ENCODE measurements at regions not wholly inside any gene's neighbourhood (a gene's known extent, or its start where the extent isn't known, plus 50 kb on each side); places are given as distances from the start of the nearest gene placed in this dataset.

- H3K4me1 ChIP-seq (ENCODE audit: control insufficient read depth, insufficient read depth, low read length) = no peaks in the 10 kb centered on the region
- no peaks in the 10 kb centered on the region for H3K27me3 ChIP-seq (ENCODE audit: control insufficient read depth, insufficient read depth, low read length)
- H3K4me3 ChIP-seq (ENCODE audit: low read length) = no peak overlapping the region
- H3K27ac ChIP-seq (ENCODE audit: low read depth, low read length) = no peak overlapping the region
- no peaks in the 10 kb centered on the region for H3K36me3 ChIP-seq (ENCODE audit: control insufficient read depth, insufficient read depth, low read length)
- H3K9ac ChIP-seq (ENCODE audit: low read length) = no peak overlapping the region
Observed at GRCh38 chr14:76264384-76264783, 111.6 kb upstream of the ESRRB start.

- Histone ChIP-seq H3K4me3 (ENCODE audit: low read length) (peak overlapping the region; percentile 14), H3K4me1 (ENCODE audit: control insufficient read depth, insufficient read depth, low read length) (no peaks in the 10 kb centered on the region), H3K9ac (ENCODE audit: low read length) (no peak overlapping the region), H3K36me3 (ENCODE audit: control insufficient read depth, insufficient read depth, low read length) (no peaks in the 10 kb centered on the region), H3K27me3 (ENCODE audit: control insufficient read depth, insufficient read depth, low read length) (no peaks in the 10 kb centered on the region), H3K27ac (ENCODE audit: low read depth, low read length) (no peak overlapping the region)
Observed at GRCh38 chr14:76267322-76268046, 108.5 kb upstream of the ESRRB start.

- H3K27me3 ChIP-seq (ENCODE audit: control insufficient read depth, insufficient read depth, low read length) = no peaks in the 10 kb centered on the region
- H3K4me3 ChIP-seq (ENCODE audit: low read length) = no peak overlapping the region
- no peaks in the 10 kb centered on the region for H3K36me3 ChIP-seq (ENCODE audit: control insufficient read depth, insufficient read depth, low read length)
- H3K9ac ChIP-seq (ENCODE audit: low read length) = no peak overlapping the region
- no peaks in the 10 kb centered on the region for H3K4me1 ChIP-seq (ENCODE audit: control insufficient read depth, insufficient read depth, low read length)
- H3K27ac ChIP-seq (ENCODE audit: low read depth, low read length) = no peak overlapping the region
Observed at GRCh38 chr14:76268047-76268431, 107.9 kb upstream of the ESRRB start.

GRCh38 chr14:76268700-76269099 lies 107.2 kb upstream of the ESRRB start:
- Histone ChIP-seq H3K4me1 (ENCODE audit: control insufficient read depth, insufficient read depth, low read length) (no peaks in the 10 kb centered on the region), H3K4me3 (ENCODE audit: low read length) (no peak overlapping the region), H3K27ac (ENCODE audit: low read depth, low read length) (no peak overlapping the region), H3K9ac (ENCODE audit: low read length) (no peak overlapping the region), H3K36me3 (ENCODE audit: control insufficient read depth, insufficient read depth, low read length) (no peaks in the 10 kb centered on the region), H3K27me3 (ENCODE audit: control insufficient read depth, insufficient read depth, low read length) (no peaks in the 10 kb centered on the region)

- Histone ChIP-seq H3K4me3 (ENCODE audit: low read length) (no peak overlapping the region), H3K36me3 (ENCODE audit: control insufficient read depth, insufficient read depth, low read length) (no peaks in the 10 kb centered on the region), H3K27me3 (ENCODE audit: control insufficient read depth, insufficient read depth, low read length) (no peaks in the 10 kb centered on the region), H3K4me1 (ENCODE audit: control insufficient read depth, insufficient read depth, low read length) (no peaks in the 10 kb centered on the region), H3K9ac (ENCODE audit: low read length) (no peak overlapping the region), H3K27ac (ENCODE audit: low read depth, low read length) (no peak overlapping the region)
Observed at GRCh38 chr14:76271041-76271755, 104.7 kb upstream of the ESRRB start.

GRCh38 chr14:76272349-76272748 lies 103.6 kb upstream of the ESRRB start:
- Histone ChIP-seq H3K9ac (ENCODE audit: low read length) (no peak overlapping the region), H3K4me3 (ENCODE audit: low read length) (no peak overlapping the region), H3K27me3 (ENCODE audit: control insufficient read depth, insufficient read depth, low read length) (no peaks in the 10 kb centered on the region), H3K36me3 (ENCODE audit: control insufficient read depth, insufficient read depth, low read length) (no peaks in the 10 kb centered on the region), H3K27ac (ENCODE audit: low read depth, low read length) (no peak overlapping the region), H3K4me1 (ENCODE audit: control insufficient read depth, insufficient read depth, low read length) (no peaks in the 10 kb centered on the region)

GRCh38 chr14:76272774-76273173 lies 103.2 kb upstream of the ESRRB start:
- Histone ChIP-seq H3K4me3 (ENCODE audit: low read length) (no peak overlapping the region), H3K27ac (ENCODE audit: low read depth, low read length) (no peak overlapping the region), H3K27me3 (ENCODE audit: control insufficient read depth, insufficient read depth, low read length) (no peaks in the 10 kb centered on the region), H3K36me3 (ENCODE audit: control insufficient read depth, insufficient read depth, low read length) (no peaks in the 10 kb centered on the region), H3K9ac (ENCODE audit: low read length) (no peak overlapping the region), H3K4me1 (ENCODE audit: control insufficient read depth, insufficient read depth, low read length) (no peaks in the 10 kb centered on the region)

- no peaks in the 10 kb centered on the region for H3K27me3 ChIP-seq (ENCODE audit: control insufficient read depth, insufficient read depth, low read length)
- H3K36me3 ChIP-seq (ENCODE audit: control insufficient read depth, insufficient read depth, low read length) = no peaks in the 10 kb centered on the region
- no peak overlapping the region for H3K9ac ChIP-seq (ENCODE audit: low read length)
- no peaks in the 10 kb centered on the region for H3K4me1 ChIP-seq (ENCODE audit: control insufficient read depth, insufficient read depth, low read length)
- no peak overlapping the region for H3K4me3 ChIP-seq (ENCODE audit: low read length)
- no peak overlapping the region for H3K27ac ChIP-seq (ENCODE audit: low read depth, low read length)
Observed at GRCh38 chr14:76273346-76273745, 102.6 kb upstream of the ESRRB start.

GRCh38 chr14:76274324-76274723 lies 101.6 kb upstream of the ESRRB start:
- H3K4me1 ChIP-seq (ENCODE audit: control insufficient read depth, insufficient read depth, low read length) = no peaks in the 10 kb centered on the region
- no peak overlapping the region for H3K9ac ChIP-seq (ENCODE audit: low read length)
- H3K4me3 ChIP-seq (ENCODE audit: low read length) = no peak overlapping the region
- no peak overlapping the region for H3K27ac ChIP-seq (ENCODE audit: low read depth, low read length)
- no peaks in the 10 kb centered on the region for H3K27me3 ChIP-seq (ENCODE audit: control insufficient read depth, insufficient read depth, low read length)
- no peaks in the 10 kb centered on the region for H3K36me3 ChIP-seq (ENCODE audit: control insufficient read depth, insufficient read depth, low read length)

- Histone ChIP-seq H3K4me3 (ENCODE audit: low read length) (no peak overlapping the region), H3K27me3 (ENCODE audit: control insufficient read depth, insufficient read depth, low read length) (no peaks in the 10 kb centered on the region), H3K4me1 (ENCODE audit: control insufficient read depth, insufficient read depth, low read length) (no peaks in the 10 kb centered on the region), H3K27ac (ENCODE audit: low read depth, low read length) (no peak overlapping the region), H3K9ac (ENCODE audit: low read length) (no peak overlapping the region), H3K36me3 (ENCODE audit: control insufficient read depth, insufficient read depth, low read length) (no peaks in the 10 kb centered on the region)
Observed at GRCh38 chr14:76277586-76278130, 98.3 kb upstream of the ESRRB start.

GRCh38 chr14:76280221-76280620 lies 95.7 kb upstream of the ESRRB start:
- Histone ChIP-seq H3K27me3 (ENCODE audit: control insufficient read depth, insufficient read depth, low read length) (no peaks in the 10 kb centered on the region), H3K36me3 (ENCODE audit: control insufficient read depth, insufficient read depth, low read length) (no peaks in the 10 kb centered on the region), H3K4me3 (ENCODE audit: low read length) (no peak overlapping the region), H3K4me1 (ENCODE audit: control insufficient read depth, insufficient read depth, low read length) (no peaks in the 10 kb centered on the region), H3K27ac (ENCODE audit: low read depth, low read length) (no peak overlapping the region), H3K9ac (ENCODE audit: low read length) (no peak overlapping the region)

GRCh38 chr14:76282581-76282980 lies 93.4 kb upstream of the ESRRB start:
- Histone ChIP-seq H3K27me3 (ENCODE audit: control insufficient read depth, insufficient read depth, low read length) (no peaks in the 10 kb centered on the region), H3K27ac (ENCODE audit: low read depth, low read length) (no peak overlapping the region), H3K9ac (ENCODE audit: low read length) (no peak overlapping the region), H3K36me3 (ENCODE audit: control insufficient read depth, insufficient read depth, low read length) (no peaks in the 10 kb centered on the region), H3K4me1 (ENCODE audit: control insufficient read depth, insufficient read depth, low read length) (no peaks in the 10 kb centered on the region), H3K4me3 (ENCODE audit: low read length) (no peak overlapping the region)

GRCh38 chr14:76287063-76287462 lies 88.9 kb upstream of the ESRRB start:
- H3K27me3 ChIP-seq (ENCODE audit: control insufficient read depth, insufficient read depth, low read length) = no peaks in the 10 kb centered on the region
- H3K27ac ChIP-seq (ENCODE audit: low read depth, low read length) = no peak overlapping the region
- no peaks in the 10 kb centered on the region for H3K36me3 ChIP-seq (ENCODE audit: control insufficient read depth, insufficient read depth, low read length)
- H3K4me3 ChIP-seq (ENCODE audit: low read length) = no peak overlapping the region
- H3K9ac ChIP-seq (ENCODE audit: low read length) = no peak overlapping the region
- no peaks in the 10 kb centered on the region for H3K4me1 ChIP-seq (ENCODE audit: control insufficient read depth, insufficient read depth, low read length)

All from rectal smooth muscle tissue (tissue), 1 donor.